WI38 (cell line): ENCODE measurements at regions not wholly inside any gene's neighbourhood (a gene's known extent, or its start where the extent isn't known, plus 50 kb on each side); places are given as distances from the start of the nearest gene placed in this dataset.

Experiments
- H3K4me3 ChIP-seq: 2 replicates; pipeline ENCODE4 v1.5.1; 2011; ENCODE audit warnings: low read depth, mild to moderate bottlenecking, control low read depth, low read length
- TF ChIP-seq, protein P1 (sequence below): IDR thresholded peaks from 2 replicates; pipeline ENCODE4 v1.5.1; 2012; ENCODE audit warnings: low read depth, mild to moderate bottlenecking, control low read depth, low read length

DNA sequence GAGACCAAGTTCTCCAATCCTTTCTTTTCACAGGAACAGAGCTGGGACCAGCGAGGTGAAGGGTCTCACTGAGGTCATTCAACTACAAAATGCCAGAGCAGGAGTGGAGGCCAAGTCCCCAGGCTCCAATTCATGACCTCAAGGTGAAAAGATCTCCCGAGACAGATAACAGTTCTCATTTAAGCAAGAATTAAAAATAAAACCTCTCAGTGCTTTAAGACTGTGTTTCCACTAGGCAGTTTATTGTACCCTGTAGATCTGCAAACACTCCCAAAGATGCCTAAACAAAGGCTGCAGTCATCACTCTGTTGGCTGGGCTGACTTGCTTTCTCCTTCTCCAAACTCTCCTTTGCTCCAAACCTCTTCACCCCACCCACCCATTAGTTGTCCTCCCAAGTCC lies 74.8 kb upstream of the CXCL12 start:
- H3K4me3 ChIP-seq = no peak overlapping the region
- TF ChIP-seq, protein P1, sequence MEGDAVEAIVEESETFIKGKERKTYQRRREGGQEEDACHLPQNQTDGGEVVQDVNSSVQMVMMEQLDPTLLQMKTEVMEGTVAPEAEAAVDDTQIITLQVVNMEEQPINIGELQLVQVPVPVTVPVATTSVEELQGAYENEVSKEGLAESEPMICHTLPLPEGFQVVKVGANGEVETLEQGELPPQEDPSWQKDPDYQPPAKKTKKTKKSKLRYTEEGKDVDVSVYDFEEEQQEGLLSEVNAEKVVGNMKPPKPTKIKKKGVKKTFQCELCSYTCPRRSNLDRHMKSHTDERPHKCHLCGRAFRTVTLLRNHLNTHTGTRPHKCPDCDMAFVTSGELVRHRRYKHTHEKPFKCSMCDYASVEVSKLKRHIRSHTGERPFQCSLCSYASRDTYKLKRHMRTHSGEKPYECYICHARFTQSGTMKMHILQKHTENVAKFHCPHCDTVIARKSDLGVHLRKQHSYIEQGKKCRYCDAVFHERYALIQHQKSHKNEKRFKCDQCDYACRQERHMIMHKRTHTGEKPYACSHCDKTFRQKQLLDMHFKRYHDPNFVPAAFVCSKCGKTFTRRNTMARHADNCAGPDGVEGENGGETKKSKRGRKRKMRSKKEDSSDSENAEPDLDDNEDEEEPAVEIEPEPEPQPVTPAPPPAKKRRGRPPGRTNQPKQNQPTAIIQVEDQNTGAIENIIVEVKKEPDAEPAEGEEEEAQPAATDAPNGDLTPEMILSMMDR = no peak

DNA sequence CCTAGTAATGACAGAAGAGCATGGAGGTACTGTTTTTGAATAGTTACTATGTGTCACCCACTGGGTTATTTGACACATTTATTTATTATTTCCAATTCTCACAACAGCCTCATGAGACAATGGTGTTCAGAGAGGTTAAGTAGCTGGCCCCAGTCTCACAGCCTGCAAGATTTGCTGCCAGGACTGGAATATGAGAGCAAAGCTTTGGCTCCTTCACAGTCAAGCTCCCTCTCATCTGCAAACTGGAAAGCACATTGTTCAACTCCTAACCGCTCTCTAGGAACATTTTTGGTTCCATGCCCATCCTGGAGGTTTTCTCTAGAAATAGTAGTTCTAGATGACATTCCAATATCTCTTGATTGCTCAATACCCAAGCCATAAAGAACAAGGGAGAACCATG lies 75.5 kb upstream of the CXCL12 start:
- H3K4me3 ChIP-seq = no peak overlapping the region
- TF ChIP-seq, protein P1 = no peak

DNA sequence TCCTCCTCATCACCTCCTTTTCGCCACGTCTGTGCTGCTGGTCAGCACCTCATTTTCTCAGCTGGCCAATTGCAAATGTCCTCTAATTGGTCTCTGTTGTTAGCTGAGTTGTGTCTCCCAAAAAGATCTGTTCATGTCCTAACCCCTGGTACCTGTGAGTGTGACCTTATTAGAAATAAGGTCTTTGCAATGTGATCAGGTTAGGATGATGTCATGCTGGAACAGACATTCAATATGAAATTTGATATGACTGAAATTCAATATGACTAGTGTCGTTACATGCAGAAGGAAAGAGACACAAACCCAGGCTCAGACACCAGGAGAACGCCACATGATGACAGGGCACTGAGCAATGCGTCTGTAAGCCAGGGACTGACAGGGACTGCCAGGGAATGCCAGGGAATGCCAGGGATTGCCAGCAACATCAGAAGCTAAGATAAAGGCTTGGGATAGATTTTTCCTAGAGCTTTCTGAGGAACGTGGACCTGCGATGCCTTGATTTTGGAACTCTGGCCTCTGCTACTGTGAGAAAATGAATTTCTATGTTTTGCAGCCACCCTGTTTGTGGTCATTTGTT lies 77.5 kb upstream of the CXCL12 start:
- H3K4me3 ChIP-seq = no peak overlapping the region

DNA sequence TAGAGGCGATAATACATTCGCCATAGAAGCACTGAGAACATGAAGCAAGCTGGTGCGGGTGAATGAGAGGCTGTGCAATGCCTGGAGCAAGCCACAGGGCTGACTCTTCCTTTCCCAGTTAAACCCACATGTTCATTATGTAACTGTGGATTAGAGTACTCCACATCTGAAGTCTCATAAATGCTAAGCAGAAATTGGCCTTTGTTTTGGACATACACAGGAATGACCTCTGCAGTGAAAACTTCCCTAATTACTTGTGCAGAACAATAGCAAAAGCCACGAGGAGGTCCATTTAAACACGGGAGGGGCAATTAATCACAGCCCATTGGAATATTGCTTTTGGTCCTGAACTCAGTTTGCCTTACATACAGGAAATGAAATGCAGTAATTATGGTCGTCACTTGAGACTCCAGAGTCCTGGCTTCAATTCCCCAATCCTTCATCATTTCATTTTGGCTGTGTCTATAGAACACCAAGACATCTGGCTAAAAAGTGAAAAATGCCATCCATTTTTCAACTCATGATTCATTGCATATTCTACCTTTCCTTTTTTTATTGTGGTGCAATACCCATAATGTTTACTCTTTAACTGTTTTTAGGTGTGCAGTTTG lies 78.7 kb upstream of the CXCL12 start:
- TF ChIP-seq, protein P1 = no peak
- H3K4me3 ChIP-seq = no peak overlapping the region

More for the DNA sequence above, 77.5 kb upstream of the CXCL12 start:
- TF ChIP-seq, protein P1 = no peak

DNA sequence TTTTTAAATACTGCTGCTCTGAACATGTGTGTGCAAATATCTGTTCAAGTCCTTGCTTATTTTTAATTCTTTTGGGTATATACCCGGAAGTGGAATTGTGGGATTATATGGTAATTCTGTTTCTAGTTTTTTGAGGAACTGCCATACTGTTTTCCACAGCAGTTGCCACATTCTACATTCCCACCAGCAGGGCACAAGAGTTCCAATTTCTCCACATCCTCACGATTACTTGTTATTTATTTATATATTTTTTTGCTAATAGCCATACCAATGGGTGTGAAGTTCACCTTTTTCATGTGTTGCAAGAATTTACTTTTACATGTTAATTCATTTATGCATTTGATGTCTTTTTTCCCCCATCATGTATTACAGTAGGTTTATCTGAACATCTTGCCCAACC lies 79.6 kb upstream of the CXCL12 start:
- H3K4me3 ChIP-seq = no peak overlapping the region
- TF ChIP-seq, protein P1 = no peak

DNA sequence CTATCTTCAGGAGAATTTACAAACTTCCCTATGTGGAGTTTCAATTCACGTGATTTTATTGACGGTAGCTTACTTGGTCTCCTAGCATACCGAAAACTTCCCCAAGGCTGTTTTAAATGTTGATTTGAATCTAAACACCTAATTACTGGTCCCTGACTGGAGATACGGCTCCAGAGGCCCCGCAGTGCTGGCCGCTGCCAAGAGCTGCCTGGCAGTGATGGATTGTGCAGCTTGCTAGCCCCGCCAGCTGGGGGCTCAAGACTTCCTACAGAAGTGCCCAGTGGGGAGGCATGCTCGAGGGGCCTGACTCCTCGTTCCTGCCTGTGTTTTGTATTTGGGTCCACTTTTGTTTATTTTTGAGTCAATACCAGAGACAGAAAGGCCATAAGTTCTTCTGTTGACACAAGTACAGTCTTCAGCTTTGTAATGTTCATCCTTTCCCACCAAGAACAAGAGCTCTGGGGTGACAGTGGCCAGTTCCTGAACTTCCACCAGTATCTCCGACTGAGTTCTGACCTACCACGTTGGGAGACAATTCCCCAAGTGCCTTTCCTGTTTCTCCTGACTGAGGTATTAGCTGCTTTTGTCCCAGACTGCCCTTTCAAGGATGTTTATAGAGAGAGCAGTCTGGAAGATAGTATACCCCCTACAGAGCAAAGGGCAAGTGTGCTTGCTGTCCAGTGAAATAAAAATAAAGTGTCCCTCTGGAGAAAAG lies 80.7 kb upstream of the CXCL12 start:
- TF ChIP-seq, protein P1 = no peak

DNA sequence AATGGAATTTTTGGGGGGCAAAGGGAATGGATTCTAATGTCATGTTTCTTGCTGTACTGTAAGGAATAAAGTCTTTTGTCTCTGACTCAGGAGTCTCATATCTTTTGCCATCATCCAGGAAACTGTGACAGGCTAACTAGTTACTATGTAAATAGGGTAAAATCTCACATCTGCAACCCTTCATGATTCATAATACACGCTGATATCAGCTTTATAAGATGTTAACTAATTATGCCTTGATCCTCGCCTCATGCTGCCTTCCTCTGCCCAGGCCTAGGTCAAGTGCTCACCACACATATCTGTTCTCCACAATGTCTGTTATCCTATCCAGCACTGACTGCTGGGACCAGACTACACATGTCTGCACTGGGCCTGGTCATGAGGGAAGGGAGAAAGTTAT lies 81.3 kb upstream of the CXCL12 start:
- no peak overlapping the region for H3K4me3 ChIP-seq
- TF ChIP-seq, protein P1 = no peak

More for the DNA sequence above, 80.7 kb upstream of the CXCL12 start:
- no peak overlapping the region for H3K4me3 ChIP-seq
